ENCODE measurements at regions not wholly inside any gene's neighbourhood (a gene's known extent, or its start where the extent isn't known, plus 50 kb on each side); places are given as distances from the start of the nearest gene placed in this dataset.

DNA sequence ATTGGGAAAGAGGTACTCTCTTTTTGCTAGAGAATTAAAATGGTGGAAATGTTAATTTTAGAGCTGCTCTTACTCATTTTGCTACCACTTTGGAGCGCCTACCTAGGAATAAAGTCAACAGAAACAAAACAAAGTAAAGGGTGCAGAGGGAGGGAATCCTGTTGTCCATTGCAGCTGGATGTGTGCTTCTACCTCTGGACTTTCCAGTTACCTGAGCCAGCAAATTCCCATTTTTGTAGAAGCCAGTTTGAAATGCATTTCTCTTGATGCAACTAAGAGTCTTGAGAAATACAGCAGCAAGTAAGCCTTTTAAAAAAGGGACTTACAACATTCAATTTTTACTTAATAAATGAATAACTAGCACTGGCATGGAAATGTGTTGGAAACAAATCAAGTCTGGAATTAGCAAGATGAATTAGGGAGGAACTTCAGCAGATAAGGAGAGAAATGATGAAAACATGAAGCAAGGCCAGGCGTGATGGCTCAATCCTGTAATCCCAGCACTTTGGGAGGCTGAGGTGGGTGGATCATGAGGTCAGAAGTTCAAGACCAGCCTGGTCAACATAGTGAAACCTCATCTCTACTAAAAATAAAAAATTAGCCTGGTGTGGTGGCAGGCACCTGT, 113.5 kb upstream of the CTTNBP2 start:
- TF ChIP-seq, protein P1, sequence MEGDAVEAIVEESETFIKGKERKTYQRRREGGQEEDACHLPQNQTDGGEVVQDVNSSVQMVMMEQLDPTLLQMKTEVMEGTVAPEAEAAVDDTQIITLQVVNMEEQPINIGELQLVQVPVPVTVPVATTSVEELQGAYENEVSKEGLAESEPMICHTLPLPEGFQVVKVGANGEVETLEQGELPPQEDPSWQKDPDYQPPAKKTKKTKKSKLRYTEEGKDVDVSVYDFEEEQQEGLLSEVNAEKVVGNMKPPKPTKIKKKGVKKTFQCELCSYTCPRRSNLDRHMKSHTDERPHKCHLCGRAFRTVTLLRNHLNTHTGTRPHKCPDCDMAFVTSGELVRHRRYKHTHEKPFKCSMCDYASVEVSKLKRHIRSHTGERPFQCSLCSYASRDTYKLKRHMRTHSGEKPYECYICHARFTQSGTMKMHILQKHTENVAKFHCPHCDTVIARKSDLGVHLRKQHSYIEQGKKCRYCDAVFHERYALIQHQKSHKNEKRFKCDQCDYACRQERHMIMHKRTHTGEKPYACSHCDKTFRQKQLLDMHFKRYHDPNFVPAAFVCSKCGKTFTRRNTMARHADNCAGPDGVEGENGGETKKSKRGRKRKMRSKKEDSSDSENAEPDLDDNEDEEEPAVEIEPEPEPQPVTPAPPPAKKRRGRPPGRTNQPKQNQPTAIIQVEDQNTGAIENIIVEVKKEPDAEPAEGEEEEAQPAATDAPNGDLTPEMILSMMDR (IDR thresholded peaks at IDR 0.05; ENCODE audit: low read depth, low read length, poor library complexity, severe bottlenecking), result no peak
- no peak for TF ChIP-seq EZH2phosphoT487 (IDR thresholded peaks at IDR 0.05; ENCODE audit: borderline replicate concordance, low read length)
